ENCODE measurements at regions not wholly inside any gene's neighbourhood (a gene's known extent, or its start where the extent isn't known, plus 50 kb on each side); places are given as distances from the start of the nearest gene placed in this dataset.
"Not testable (repeated sequence)": the region's sequence is repeated elsewhere in the genome, so short reads cannot be mapped to it uniquely, and the experiment has no call there.

DNA sequence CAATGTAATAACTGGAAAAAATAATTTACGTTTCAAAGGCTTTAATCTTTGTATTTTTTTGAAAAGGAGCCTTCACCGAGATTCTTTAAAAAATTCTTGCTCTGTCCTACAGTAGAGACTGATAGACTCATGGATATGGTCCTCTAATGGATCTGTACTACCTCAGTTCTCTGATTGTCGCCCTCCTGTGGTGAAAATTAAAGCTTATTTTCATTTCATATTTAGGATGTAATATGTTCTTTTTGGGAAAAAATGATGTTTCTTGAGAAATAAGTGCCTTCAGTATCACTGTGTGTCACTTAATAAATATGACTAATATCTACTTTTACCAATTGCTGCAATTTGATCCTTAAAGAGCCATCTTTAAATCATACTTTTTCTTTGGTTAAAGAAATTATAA lies 4593.3 kb upstream of the OR11H1 start:
- DNase-seq (ENCODE audit: low read depth, low spot score) = not testable (repeated sequence)

DNA sequence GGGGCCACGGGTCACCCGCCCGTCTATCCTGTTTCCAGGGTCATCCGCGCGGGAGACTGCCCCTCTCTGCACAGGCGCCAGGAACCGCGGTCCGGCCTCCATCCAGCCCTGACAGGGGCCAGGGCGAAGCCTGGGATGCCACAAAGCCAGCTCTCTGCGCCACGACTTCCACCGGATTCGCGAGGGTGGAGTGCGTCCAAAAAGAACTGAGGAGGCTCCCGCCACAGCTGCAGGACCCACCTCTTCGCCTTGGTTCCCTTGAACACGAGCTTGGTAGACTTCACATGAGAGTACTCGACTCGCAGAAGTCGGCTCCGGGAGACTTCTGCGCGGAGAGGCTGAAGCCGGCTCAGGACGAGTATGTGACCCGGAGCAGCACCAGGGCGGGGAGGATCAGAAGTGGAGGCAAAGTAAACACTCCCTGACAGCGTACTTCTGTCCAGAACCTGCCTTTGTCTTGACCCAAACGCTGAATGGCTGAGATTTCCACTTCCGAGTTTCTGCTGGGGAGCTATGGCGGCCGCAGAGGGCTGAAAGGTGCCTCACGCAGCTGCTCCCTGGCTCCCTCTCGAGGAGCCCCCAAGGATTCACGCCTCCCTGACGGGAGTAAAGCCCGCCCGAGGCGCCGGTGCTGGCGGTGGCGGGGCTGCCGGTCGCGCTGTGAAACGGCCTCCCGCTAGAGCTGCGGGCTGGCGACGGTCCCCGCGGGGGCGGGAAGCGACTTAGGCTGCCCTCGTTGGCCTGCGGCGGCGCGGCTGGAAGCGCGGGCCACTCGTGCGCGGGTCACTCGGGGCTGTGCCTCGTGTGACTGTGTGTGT lies 4566.7 kb upstream of the OR11H1 start:
- peak; percentile 91 for DNase-seq (ENCODE audit: low read depth, low spot score)

DNA sequence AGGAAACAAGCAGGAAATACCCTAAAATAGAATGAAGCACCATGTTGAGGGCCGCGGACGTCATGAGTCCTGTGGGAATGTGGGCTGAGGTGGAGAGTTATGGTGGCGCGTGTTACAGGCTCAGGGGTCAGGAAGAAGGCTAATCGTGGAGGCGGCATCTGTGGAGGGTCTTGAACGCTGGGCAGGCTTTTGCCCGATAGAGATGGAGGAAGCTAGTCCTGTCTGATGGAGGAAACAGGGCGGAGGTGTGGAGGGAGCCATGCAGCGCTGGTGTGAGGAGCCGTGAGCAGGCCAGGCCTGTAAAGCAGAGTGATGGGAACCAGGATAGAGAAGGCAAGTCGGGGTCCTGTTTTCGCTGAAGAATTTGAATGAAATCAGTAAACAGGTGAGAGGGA lies 4566.1 kb upstream of the OR11H1 start:
- not testable (repeated sequence) for DNase-seq (ENCODE audit: low read depth, low spot score)

Data from ELF-1 (cell line).